ENCODE measurements at regions not wholly inside any gene's neighbourhood (a gene's known extent, or its start where the extent isn't known, plus 50 kb on each side); places are given as distances from the start of the nearest gene placed in this dataset.
"Not testable (repeated sequence)": the region's sequence is repeated elsewhere in the genome, so short reads cannot be mapped to it uniquely, and the experiment has no call there.

DNA sequence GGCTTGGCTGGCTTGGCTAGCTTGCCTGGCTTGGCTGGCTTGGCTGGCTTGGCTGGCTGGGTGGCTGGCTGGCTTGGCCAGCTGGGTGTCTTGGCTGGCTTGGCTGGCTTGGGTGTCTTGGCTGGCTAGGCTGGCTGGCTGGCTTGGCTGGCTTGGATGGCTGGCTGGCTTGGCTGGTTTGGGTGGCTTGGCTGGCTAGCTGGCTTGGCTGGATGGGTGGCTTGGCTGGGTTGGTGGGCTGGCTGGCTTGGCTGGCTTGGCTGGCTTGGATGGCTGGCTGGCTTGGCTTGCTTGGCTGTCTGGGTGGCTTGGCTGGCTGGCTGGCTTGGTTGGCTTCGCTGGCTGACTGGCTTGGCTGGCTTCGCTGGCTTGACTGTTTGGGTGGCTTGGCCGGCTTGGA is 242.3 kb upstream of the POTEB2 start:
- H3K9me3 ChIP-seq (ENCODE audit: control insufficient read depth in 4 of 4, low read length in 3 of 4); H3K27ac ChIP-seq (ENCODE audit: low read depth in 1 of 2, low read length in 2 of 2); H3K36me3 ChIP-seq (ENCODE audit: control insufficient read depth in 4 of 4, insufficient read depth in 3 of 4, low read depth in 1 of 4, low read length in 3 of 4); H3K27me3 ChIP-seq (ENCODE audit: control insufficient read depth in 4 of 4, insufficient read depth in 4 of 4, low read length in 3 of 4); H3K4me3 ChIP-seq (ENCODE audit: low read depth in 1 of 3, low read length in 3 of 3); H3K9ac ChIP-seq (ENCODE audit: low read depth in 1 of 2, low read length in 2 of 2); H3K4me1 ChIP-seq (ENCODE audit: control insufficient read depth in 4 of 4, insufficient read depth in 4 of 4, low read length in 3 of 4); DNase-seq (ENCODE audit: low spot score): not testable (repeated sequence)
- no CpG with 5 or more reads among the region's 3 CpGs for WGBS

DNA sequence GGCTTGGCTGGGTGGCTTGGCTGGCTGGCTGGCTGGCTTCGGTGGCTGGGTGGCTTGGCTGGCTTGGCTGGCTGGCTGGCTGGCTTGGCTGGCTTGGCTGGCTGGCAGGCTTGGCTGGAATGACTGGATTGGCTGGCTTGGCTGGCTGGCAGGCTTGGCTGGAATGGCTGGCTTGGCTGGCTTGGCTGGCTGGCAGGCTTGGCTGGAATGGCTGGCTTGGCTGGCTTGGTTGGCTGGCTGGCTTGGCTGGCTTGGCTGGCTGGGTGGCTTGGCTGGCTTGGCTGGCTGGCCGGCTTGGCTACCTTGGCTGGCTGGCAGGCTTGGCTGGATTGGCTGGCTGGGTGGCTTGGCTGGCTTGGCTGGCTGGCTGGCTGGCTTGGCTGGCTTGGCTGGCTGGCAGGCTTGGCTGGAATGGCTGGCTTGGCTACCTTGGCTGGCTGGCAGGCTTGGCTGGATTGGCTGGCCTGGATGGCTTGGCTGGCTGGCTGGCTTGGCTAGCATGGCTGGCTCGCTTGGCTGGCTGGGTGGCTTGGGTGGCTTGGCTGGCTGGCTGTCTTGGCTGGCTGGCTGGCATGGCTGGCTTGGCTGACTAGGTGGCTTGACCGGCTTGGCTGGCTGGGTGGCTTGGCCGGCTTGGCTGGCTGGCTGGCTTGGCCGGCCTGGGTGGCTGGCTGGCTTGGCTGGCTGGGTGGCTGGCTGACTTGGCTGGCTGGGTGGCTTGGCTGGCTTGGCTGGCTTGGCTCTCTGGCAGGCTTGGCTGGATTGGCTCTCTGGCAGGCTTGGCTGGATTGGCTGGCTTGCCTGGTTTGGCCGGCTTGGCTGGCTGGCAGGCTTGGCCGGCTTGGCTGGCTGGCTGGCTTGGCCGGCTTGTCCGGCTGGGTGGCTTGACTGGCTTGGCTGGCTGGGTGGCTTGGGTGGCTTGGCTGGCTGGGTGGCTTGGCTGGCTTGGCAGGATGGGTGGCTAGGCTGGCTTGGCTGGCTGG is 241.6 kb upstream of the POTEB2 start:
- 80% methylated on average over 1 of the region's 10 CpGs for WGBS
- H3K4me1 ChIP-seq (ENCODE audit: control insufficient read depth in 4 of 4, insufficient read depth in 4 of 4, low read length in 3 of 4); H3K27ac ChIP-seq (ENCODE audit: low read depth in 1 of 2, low read length in 2 of 2); H3K27me3 ChIP-seq (ENCODE audit: control insufficient read depth in 4 of 4, insufficient read depth in 4 of 4, low read length in 3 of 4); H3K4me3 ChIP-seq (ENCODE audit: low read depth in 1 of 3, low read length in 3 of 3); DNase-seq (ENCODE audit: low spot score); H3K9me3 ChIP-seq (ENCODE audit: control insufficient read depth in 4 of 4, low read length in 3 of 4); H3K36me3 ChIP-seq (ENCODE audit: control insufficient read depth in 4 of 4, insufficient read depth in 3 of 4, low read depth in 1 of 4, low read length in 3 of 4); H3K9ac ChIP-seq (ENCODE audit: low read depth in 1 of 2, low read length in 2 of 2): not testable (repeated sequence)

DNA sequence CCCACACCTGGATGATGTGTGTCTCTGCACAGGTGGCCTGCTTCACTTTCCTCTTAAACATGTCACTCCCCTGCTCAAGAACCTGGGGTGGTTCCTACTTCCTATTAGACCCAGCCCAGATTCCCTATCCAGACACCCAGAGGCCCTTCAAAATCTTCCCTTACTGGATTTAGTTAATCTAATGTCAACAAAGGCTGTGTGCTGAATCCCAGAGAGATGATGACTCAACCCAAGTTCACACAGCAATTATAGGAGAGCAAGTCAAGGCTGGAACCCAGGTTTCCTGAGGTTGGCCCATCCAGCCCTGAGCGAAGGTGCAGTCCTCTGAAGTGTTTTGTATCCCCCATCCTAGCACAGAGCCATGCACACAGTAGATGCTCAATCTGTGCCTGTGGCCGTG is 230.5 kb upstream of the POTEB2 start:
- H3K9me3 ChIP-seq (ENCODE audit: control insufficient read depth in 4 of 4, low read length in 3 of 4); H3K9ac ChIP-seq (ENCODE audit: low read depth in 1 of 2, low read length in 2 of 2); DNase-seq (ENCODE audit: low spot score); H3K27me3 ChIP-seq (ENCODE audit: control insufficient read depth in 4 of 4, insufficient read depth in 4 of 4, low read length in 3 of 4); H3K4me3 ChIP-seq (ENCODE audit: low read depth in 1 of 3, low read length in 3 of 3); H3K27ac ChIP-seq (ENCODE audit: low read depth in 1 of 2, low read length in 2 of 2); H3K36me3 ChIP-seq (ENCODE audit: control insufficient read depth in 4 of 4, insufficient read depth in 3 of 4, low read depth in 1 of 4, low read length in 3 of 4); H3K4me1 ChIP-seq (ENCODE audit: control insufficient read depth in 4 of 4, insufficient read depth in 4 of 4, low read length in 3 of 4): not testable (repeated sequence)
- 30% methylated on average over 1 of the region's 2 CpGs for WGBS

DNA sequence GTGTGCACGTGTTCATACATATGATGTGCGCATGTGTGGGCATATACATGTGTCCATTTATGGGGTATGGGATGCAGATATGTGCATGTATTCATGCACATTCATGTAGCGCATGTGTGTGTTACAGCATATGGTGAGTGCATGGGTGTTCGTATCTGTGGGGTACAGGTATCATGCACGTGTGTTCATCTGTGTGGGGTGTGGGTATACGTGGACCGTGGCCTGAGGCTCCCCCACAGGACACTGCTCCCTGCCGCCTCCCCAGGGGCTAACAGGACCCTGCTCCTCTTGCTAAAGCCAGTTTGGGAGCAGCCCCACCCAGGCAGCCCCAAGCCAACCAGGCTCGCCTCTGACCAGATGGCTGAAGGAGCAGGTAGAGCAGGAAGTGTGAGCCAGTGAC is 213.4 kb upstream of the POTEB2 start:
- H3K4me1 ChIP-seq (ENCODE audit: control insufficient read depth in 4 of 4, insufficient read depth in 4 of 4, low read length in 3 of 4): not testable (repeated sequence)

DNA sequence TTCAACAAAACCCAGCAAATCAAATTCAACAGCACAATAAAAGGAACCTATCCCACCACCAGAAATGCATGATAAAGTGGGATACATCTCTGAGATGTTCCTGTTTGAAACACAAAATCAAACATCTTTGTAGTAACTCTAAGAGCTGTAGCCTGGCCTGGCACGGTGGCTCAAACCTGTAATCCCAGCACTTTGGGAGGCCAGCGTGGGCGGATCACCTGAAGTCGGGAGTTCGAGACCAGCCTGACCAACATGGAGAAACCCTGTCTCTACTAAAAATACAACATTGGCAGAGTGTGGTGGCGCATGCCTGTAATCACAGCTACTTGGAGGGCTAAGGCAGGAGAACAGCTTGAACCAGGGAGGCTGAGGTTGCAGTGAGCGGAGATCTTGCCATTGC is 202.8 kb upstream of the POTEB2 start:
- not testable (repeated sequence) for H3K36me3 ChIP-seq (ENCODE audit: control insufficient read depth in 4 of 4, insufficient read depth in 3 of 4, low read depth in 1 of 4, low read length in 3 of 4); H3K27me3 ChIP-seq (ENCODE audit: control insufficient read depth in 4 of 4, insufficient read depth in 4 of 4, low read length in 3 of 4); H3K27ac ChIP-seq (ENCODE audit: low read depth in 1 of 2, low read length in 2 of 2); H3K4me1 ChIP-seq (ENCODE audit: control insufficient read depth in 4 of 4, insufficient read depth in 4 of 4, low read length in 3 of 4); DNase-seq (ENCODE audit: low spot score); H3K4me3 ChIP-seq (ENCODE audit: low read depth in 1 of 3, low read length in 3 of 3); H3K9ac ChIP-seq (ENCODE audit: low read depth in 1 of 2, low read length in 2 of 2); H3K9me3 ChIP-seq (ENCODE audit: control insufficient read depth in 4 of 4, low read length in 3 of 4)
- WGBS: 79% methylated on average over 7 of the region's 7 CpGs

More for the DNA sequence above, 213.4 kb upstream of the POTEB2 start:
- not testable (repeated sequence) for H3K27ac ChIP-seq (ENCODE audit: low read depth in 1 of 2, low read length in 2 of 2); H3K9me3 ChIP-seq (ENCODE audit: control insufficient read depth in 4 of 4, low read length in 3 of 4); H3K36me3 ChIP-seq (ENCODE audit: control insufficient read depth in 4 of 4, insufficient read depth in 3 of 4, low read depth in 1 of 4, low read length in 3 of 4); H3K4me3 ChIP-seq (ENCODE audit: low read depth in 1 of 3, low read length in 3 of 3); H3K9ac ChIP-seq (ENCODE audit: low read depth in 1 of 2, low read length in 2 of 2); DNase-seq (ENCODE audit: low spot score); H3K27me3 ChIP-seq (ENCODE audit: control insufficient read depth in 4 of 4, insufficient read depth in 4 of 4, low read length in 3 of 4)
- WGBS: no CpG with 5 or more reads among the region's 9 CpGs

DNA sequence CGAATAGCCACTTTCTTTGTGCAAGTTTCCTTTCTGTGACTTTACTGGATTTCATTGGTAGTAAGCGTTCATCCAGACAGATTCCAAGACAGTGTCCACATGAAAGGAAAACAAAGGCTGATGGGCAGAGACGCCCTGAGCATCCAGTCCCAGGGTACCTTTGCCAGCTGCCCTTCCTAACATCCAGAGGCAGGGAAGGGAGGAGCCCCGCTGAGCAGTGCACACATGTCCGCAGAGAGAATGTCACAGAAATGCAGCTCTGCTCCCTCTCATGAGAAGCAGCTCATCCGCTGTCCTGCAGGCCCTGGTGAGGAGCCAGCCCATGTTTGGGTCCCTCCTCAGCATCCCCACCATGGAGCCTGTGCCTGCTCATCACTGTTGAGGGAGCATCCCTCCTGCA is 197.4 kb upstream of the POTEB2 start:
- not testable (repeated sequence) for H3K27me3 ChIP-seq (ENCODE audit: control insufficient read depth in 4 of 4, insufficient read depth in 4 of 4, low read length in 3 of 4); H3K4me3 ChIP-seq (ENCODE audit: low read depth in 1 of 3, low read length in 3 of 3); H3K27ac ChIP-seq (ENCODE audit: low read depth in 1 of 2, low read length in 2 of 2); H3K36me3 ChIP-seq (ENCODE audit: control insufficient read depth in 4 of 4, insufficient read depth in 3 of 4, low read depth in 1 of 4, low read length in 3 of 4); H3K9ac ChIP-seq (ENCODE audit: low read depth in 1 of 2, low read length in 2 of 2); H3K4me1 ChIP-seq (ENCODE audit: control insufficient read depth in 4 of 4, insufficient read depth in 4 of 4, low read length in 3 of 4); H3K9me3 ChIP-seq (ENCODE audit: control insufficient read depth in 4 of 4, low read length in 3 of 4); DNase-seq (ENCODE audit: low spot score)
- WGBS: 59% methylated on average over 6 of the region's 6 CpGs

DNA sequence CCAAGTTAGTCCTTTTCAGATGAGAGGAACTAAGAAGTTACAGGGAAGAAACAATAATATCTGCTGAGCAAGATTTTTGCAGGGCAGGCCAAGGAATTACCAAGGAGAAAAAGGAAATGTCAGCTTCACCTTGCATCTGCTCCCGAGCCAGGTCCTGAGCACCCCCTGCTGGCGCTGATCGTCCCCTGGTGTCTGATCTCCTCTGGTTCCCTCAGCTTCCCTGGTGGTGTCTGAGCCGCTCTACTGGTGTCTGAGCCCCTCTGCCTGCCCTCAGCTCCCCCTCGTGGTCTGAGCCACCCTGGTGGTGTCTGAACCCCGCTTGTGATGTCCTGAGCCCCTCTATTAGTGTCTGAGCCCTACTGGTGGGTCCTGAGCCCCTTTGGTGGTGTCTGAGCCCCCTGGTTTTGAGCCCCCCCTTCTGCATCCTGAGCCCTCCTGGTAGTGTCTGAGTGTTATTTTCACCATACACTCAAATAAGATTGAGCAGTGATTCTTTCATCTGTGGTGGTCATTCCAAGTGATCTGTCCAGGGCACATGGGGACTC is 196.6 kb upstream of the POTEB2 start:
- not testable (repeated sequence) for H3K36me3 ChIP-seq (ENCODE audit: control insufficient read depth in 4 of 4, insufficient read depth in 3 of 4, low read depth in 1 of 4, low read length in 3 of 4); H3K27me3 ChIP-seq (ENCODE audit: control insufficient read depth in 4 of 4, insufficient read depth in 4 of 4, low read length in 3 of 4); H3K9me3 ChIP-seq (ENCODE audit: control insufficient read depth in 4 of 4, low read length in 3 of 4); H3K9ac ChIP-seq (ENCODE audit: low read depth in 1 of 2, low read length in 2 of 2); H3K4me3 ChIP-seq (ENCODE audit: low read depth in 1 of 3, low read length in 3 of 3); H3K4me1 ChIP-seq (ENCODE audit: control insufficient read depth in 4 of 4, insufficient read depth in 4 of 4, low read length in 3 of 4); DNase-seq (ENCODE audit: low spot score); H3K27ac ChIP-seq (ENCODE audit: low read depth in 1 of 2, low read length in 2 of 2)
- WGBS: 58% methylated on average over 6 of the region's 6 CpGs

DNA sequence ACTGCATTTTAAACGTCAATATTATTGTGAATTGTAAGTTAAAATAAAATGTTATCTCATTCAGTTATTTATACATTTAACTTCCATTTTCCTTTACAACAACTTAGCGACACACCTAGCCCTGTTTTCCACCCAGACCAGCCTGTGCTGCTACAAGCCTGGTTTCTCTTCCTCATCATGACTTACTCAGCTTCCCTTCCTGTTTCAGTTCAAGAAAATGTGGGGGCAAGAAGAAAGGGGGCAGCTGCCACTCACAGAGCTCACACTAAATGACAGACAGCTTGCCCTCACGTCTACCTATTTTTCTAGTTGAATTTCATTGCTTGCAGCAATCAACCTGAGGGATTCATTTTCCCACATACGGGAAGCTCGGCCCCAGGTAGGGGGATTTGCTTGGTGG is 185.8 kb upstream of the POTEB2 start:
- not testable (repeated sequence) for H3K9ac ChIP-seq (ENCODE audit: low read depth in 1 of 2, low read length in 2 of 2); H3K27ac ChIP-seq (ENCODE audit: low read depth in 1 of 2, low read length in 2 of 2); H3K36me3 ChIP-seq (ENCODE audit: control insufficient read depth in 4 of 4, insufficient read depth in 3 of 4, low read depth in 1 of 4, low read length in 3 of 4); H3K4me1 ChIP-seq (ENCODE audit: control insufficient read depth in 4 of 4, insufficient read depth in 4 of 4, low read length in 3 of 4); H3K4me3 ChIP-seq (ENCODE audit: low read depth in 1 of 3, low read length in 3 of 3); H3K9me3 ChIP-seq (ENCODE audit: control insufficient read depth in 4 of 4, low read length in 3 of 4); DNase-seq (ENCODE audit: low spot score); H3K27me3 ChIP-seq (ENCODE audit: control insufficient read depth in 4 of 4, insufficient read depth in 4 of 4, low read length in 3 of 4)
- no CpG with 5 or more reads among the region's 5 CpGs for WGBS

All from liver (tissue), 6 donors.